ENCODE measurements at regions not wholly inside any gene's neighbourhood (a gene's known extent, or its start where the extent isn't known, plus 50 kb on each side); places are given as distances from the start of the nearest gene placed in this dataset.
"Not testable (repeated sequence)": the region's sequence is repeated elsewhere in the genome, so short reads cannot be mapped to it uniquely, and the experiment has no call there.

DNA sequence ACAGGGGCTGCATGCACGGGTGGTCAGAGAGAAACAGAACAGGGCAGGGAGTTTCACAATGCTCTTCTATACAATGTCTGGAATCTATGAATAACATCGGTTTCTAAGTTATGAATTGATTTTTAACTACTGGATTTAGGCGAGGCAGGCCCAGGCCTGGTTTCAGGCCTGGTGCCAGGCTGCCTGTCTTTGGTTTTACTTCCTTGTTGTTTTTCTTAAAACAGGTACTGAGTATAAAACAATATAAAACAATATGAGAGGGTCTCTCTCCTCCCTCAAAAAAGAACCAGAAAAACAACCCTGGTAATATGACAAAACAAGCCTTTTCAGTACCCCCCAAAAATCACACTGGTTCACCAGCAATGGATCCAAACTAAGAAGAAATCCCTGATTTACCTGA, 196.1 kb upstream of the ANXA10 start:
- not testable (repeated sequence) for TF ChIP-seq POLR2A, SPI1, POLR2AphosphoS5, TAF1, POU2F2 (IDR thresholded peaks at IDR 0.05; ENCODE audit: low read depth, low read length)

All from GM12891 (cell line).